Transverse colon (tissue), 4 donors: ENCODE measurements at regions not wholly inside any gene's neighbourhood (a gene's known extent, or its start where the extent isn't known, plus 50 kb on each side); places are given as distances from the start of the nearest gene placed in this dataset.
"Not testable (repeated sequence)": the region's sequence is repeated elsewhere in the genome, so short reads cannot be mapped to it uniquely, and the experiment has no call there.

Source experiments
- CTCF ChIP-seq, 5 experiments: fragments of 200-600 bp in 3 of 5; fragments of 450-650 bp in 2 of 5; sonication (generic) in 3 of 5; IDR thresholded peaks; 1 replicate in 2 of 5; 2 replicates in 3 of 5; pipeline ENCODE4 v1.5.1; 2016 to 2017; ENCODE audit warnings: antibody characterized with exemption in 5 of 5, inconsistent platforms in 3 of 5, mild to moderate bottlenecking in 2 of 5, moderate library complexity in 1 of 5
- EP300 ChIP-seq: sonication (generic); formaldehyde crosslinking; IDR thresholded peaks from one replicate; pipeline ENCODE4 v1.6.1; 2017; ENCODE audit warnings: antibody characterized with exemption, low read depth
- POLR2A ChIP-seq: fragments of 450-650 bp; IDR thresholded peaks from one replicate; pipeline ENCODE4 v1.6.1; 2016; ENCODE audit warnings: antibody characterized with exemption, mild to moderate bottlenecking, moderate library complexity
- POLR2AphosphoS5 ChIP-seq, 3 donors: sonication (generic); formaldehyde crosslinking; IDR thresholded peaks; one replicate each; pipeline ENCODE4 v1.6.1; 2016; ENCODE audit warnings: antibody characterized with exemption in 3 of 3

GRCh38 chr2:34702391-34702790, 1103.3 kb upstream of the FAM98A start:
- not testable (repeated sequence) for TF ChIP-seq CTCF (IDR thresholded peaks at IDR 0.05); POLR2AphosphoS5 (IDR thresholded peaks at IDR 0.05); POLR2A; EP300
